ENCODE measurements at regions not wholly inside any gene's neighbourhood (a gene's known extent, or its start where the extent isn't known, plus 50 kb on each side); places are given as distances from the start of the nearest gene placed in this dataset.

GRCh38 chr5:114949756-114950155 is 220.0 kb downstream of the TRIM36 start:
- no peak overlapping the region for H3K4me3 Mint-ChIP-seq
- H3K9me3 Mint-ChIP-seq: no peaks in the 10 kb centered on the region
- no peaks in the 10 kb centered on the region for H3K27me3 Mint-ChIP-seq
- no peak for TF ChIP-seq CTCF (conservative IDR thresholded peaks at IDR 0.05)
- no peaks in the 10 kb centered on the region for H3K36me3 Mint-ChIP-seq
- H3K27ac Mint-ChIP-seq: no peak overlapping the region
- DNase-seq (ENCODE audit: extremely low spot score, unreplicated experiment): no peak
- H3K4me1 Mint-ChIP-seq (ENCODE audit: unreplicated experiment): no peaks in the 10 kb centered on the region

- TF ChIP-seq CTCF (conservative IDR thresholded peaks at IDR 0.05): no peak
- Mint-ChIP-seq H3K4me3 (no peak overlapping the region), H3K36me3 (no peaks in the 10 kb centered on the region), H3K27me3 (no peaks in the 10 kb centered on the region), H3K9me3 (no peaks in the 10 kb centered on the region), H3K27ac (no peak overlapping the region), H3K4me1 (ENCODE audit: unreplicated experiment) (no peaks in the 10 kb centered on the region)
- no peak for DNase-seq (ENCODE audit: extremely low spot score, unreplicated experiment)
Observed at GRCh38 chr5:114948986-114949621, 220.6 kb downstream of the TRIM36 start.

DNA sequence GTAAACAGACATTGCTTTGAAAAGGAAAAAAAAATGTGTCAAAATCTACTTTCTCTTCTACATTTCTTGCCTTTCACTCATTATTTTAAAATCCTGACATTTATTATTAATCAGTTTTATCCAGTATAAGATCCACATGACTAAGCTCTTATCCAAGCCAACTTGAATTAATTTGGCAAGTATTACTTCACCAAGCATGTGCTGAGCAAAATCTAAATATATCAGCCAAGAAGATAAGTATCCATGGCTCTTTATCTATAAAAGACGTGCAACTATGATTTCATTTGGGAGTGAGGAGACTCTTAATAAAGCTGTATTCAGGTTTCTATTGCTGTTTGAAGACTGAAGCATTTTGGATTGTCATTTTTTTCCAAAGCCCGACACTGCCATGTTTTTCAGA is 221.3 kb downstream of the TRIM36 start:
- no peaks in the 10 kb centered on the region for H3K9me3 Mint-ChIP-seq
- DNase-seq (ENCODE audit: extremely low spot score, unreplicated experiment): no peak
- no peak overlapping the region for H3K27ac Mint-ChIP-seq
- no peak overlapping the region for H3K4me3 Mint-ChIP-seq
- H3K4me1 Mint-ChIP-seq (ENCODE audit: unreplicated experiment): no peaks in the 10 kb centered on the region
- no peaks in the 10 kb centered on the region for H3K27me3 Mint-ChIP-seq
- TF ChIP-seq CTCF (conservative IDR thresholded peaks at IDR 0.05): no peak
- no peaks in the 10 kb centered on the region for H3K36me3 Mint-ChIP-seq

- no peak overlapping the region for H3K27ac Mint-ChIP-seq
- no peak for DNase-seq (ENCODE audit: extremely low spot score, unreplicated experiment)
- peaks cover 5% of the 10 kb centered on the region for H3K9me3 Mint-ChIP-seq
- H3K27me3 Mint-ChIP-seq: no peaks in the 10 kb centered on the region
- no peak for TF ChIP-seq CTCF (conservative IDR thresholded peaks at IDR 0.05)
- no peaks in the 10 kb centered on the region for H3K4me1 Mint-ChIP-seq (ENCODE audit: unreplicated experiment)
- no peak overlapping the region for H3K4me3 Mint-ChIP-seq
- no peaks in the 10 kb centered on the region for H3K36me3 Mint-ChIP-seq
Observed at GRCh38 chr5:114940709-114941108, 229.0 kb downstream of the TRIM36 start.

DNA sequence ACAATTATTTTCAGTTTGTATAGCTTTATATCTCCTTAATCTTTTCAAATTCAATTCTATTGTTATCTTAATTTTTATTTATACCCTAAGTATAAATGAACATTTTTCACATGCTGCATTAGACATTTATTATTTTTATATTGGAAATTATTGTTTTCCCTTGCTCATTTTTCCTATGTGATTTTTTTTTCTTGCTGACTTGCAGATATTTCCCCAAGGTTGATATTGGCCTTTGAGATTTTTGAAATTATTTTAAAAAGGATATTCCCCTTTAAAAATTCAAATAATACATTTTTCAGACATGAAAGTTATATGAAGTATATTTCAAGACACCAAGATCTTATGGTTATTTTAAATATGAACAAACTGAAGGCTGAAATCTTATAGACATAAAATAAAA is 234.2 kb downstream of the TRIM36 start:
- Mint-ChIP-seq H3K36me3 (no peaks in the 10 kb centered on the region), H3K4me1 (ENCODE audit: unreplicated experiment) (no peaks in the 10 kb centered on the region), H3K27ac (no peak overlapping the region), H3K9me3 (peaks cover 5% of the 10 kb centered on the region), H3K27me3 (no peaks in the 10 kb centered on the region), H3K4me3 (no peak overlapping the region)
- no peak for TF ChIP-seq CTCF (conservative IDR thresholded peaks at IDR 0.05)
- DNase-seq (ENCODE audit: extremely low spot score, unreplicated experiment): no peak
